WI38 (cell line): ENCODE measurements at regions not wholly inside any gene's neighbourhood (a gene's known extent, or its start where the extent isn't known, plus 50 kb on each side); places are given as distances from the start of the nearest gene placed in this dataset.

ENCODE experiments used
- H3K4me3 ChIP-seq: 2 replicates; pipeline ENCODE4 v1.5.1; 2011; ENCODE audit warnings: low read depth, mild to moderate bottlenecking, control low read depth, low read length
- TF ChIP-seq, protein P1 (sequence below): IDR thresholded peaks from 2 replicates; pipeline ENCODE4 v1.5.1; 2012; ENCODE audit warnings: low read depth, mild to moderate bottlenecking, control low read depth, low read length

DNA sequence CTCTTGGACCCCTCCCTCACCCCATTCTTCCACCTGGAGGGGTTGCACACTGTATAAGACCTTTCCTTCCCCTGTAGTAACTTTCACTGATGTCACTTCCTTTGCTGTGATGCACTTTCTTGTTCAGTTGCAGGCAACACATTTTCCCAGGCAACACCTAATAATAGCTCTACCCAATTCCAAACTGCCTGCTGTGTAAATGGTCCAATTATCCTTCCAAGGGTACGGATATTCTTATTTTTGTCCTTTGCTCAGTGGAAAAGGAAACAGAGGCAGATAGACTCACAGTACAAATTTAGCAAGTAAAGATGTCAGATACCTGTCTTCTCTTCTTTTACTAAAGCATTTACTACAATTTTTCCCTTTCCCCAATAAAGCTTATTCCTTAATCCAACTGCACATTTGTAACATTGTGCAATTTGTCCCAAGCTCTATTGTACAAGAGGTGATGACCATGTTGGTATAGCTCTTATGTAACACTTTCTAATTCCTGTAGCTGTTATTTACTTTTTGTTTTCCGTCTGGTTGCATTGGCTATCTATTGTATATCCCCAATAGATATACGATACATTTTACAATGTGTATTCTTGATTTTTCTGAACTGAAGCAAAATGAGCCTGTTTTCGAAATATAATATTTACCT is 69.1 kb upstream of the NPFFR2 start:
- TF ChIP-seq, protein P1, sequence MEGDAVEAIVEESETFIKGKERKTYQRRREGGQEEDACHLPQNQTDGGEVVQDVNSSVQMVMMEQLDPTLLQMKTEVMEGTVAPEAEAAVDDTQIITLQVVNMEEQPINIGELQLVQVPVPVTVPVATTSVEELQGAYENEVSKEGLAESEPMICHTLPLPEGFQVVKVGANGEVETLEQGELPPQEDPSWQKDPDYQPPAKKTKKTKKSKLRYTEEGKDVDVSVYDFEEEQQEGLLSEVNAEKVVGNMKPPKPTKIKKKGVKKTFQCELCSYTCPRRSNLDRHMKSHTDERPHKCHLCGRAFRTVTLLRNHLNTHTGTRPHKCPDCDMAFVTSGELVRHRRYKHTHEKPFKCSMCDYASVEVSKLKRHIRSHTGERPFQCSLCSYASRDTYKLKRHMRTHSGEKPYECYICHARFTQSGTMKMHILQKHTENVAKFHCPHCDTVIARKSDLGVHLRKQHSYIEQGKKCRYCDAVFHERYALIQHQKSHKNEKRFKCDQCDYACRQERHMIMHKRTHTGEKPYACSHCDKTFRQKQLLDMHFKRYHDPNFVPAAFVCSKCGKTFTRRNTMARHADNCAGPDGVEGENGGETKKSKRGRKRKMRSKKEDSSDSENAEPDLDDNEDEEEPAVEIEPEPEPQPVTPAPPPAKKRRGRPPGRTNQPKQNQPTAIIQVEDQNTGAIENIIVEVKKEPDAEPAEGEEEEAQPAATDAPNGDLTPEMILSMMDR: no peak
- H3K4me3 ChIP-seq: no peak overlapping the region

DNA sequence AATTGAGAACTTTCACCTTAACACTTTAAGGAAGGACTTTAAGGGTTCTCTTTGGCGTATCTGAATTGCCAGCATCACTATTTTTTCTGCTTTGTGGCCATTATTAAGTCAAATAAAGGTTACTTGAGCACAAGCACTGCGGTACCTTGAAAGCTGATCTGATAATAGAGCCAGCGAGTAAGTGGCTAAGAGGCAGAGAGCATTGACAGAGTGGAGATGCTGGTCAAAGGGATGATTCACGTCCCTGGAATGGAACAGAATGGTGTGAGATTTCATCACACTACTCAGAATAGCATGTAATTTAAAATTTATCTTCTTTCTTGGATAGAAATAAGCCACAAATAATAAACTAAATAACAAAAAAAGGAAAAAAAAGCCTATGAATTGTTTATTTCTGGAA is 57.1 kb upstream of the NPFFR2 start:
- TF ChIP-seq, protein P1: no peak

GRCh38 chr4:71976523-71976922 is 55.3 kb upstream of the NPFFR2 start:
- TF ChIP-seq, protein P1: no peak
- no peak overlapping the region for H3K4me3 ChIP-seq

More for the DNA sequence above, 57.1 kb upstream of the NPFFR2 start:
- H3K4me3 ChIP-seq: no peak overlapping the region

GRCh38 chr4:71978210-71978835 is 53.5 kb upstream of the NPFFR2 start:
- H3K4me3 ChIP-seq: no peak overlapping the region
- TF ChIP-seq, protein P1: no peak

DNA sequence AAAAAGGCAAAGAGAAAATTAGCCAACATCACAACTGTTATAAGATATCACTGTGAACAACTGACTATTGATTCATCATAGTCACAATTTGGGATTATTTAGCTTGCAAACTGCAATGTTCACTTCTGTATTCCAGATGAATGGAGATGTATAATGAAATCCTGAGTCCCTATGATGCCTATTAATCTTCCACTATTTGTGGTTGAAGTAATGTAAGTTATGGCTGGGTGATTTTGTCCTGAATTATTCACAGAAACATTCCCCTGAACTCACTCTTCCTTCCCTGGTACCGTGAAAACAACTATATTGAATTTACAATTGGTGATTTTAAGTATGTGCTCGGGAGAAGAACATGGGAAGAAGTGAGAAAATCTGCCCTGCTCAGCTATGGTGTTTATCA is 50.8 kb upstream of the NPFFR2 start:
- TF ChIP-seq, protein P1: no peak
- no peak overlapping the region for H3K4me3 ChIP-seq
